Keratinocyte (primary cell): ENCODE measurements at regions not wholly inside any gene's neighbourhood (a gene's known extent, or its start where the extent isn't known, plus 50 kb on each side); places are given as distances from the start of the nearest gene placed in this dataset.

Experiments used
- EZH2 ChIP-seq: IDR thresholded peaks from one replicate; pipeline ENCODE4 v1.6.1; 2012; ENCODE audit warnings: inconsistent platforms, mild to moderate bottlenecking, low read length, moderate library complexity
- TF ChIP-seq, protein P1 (sequence below), 3 experiments: IDR thresholded peaks in 1 of 3; conservative IDR thresholded peaks in 1 of 3; optimal IDR thresholded peaks in 1 of 3; 2 replicates in 2 of 3; 3 replicates in 1 of 3; pipeline versions ENCODE3 to v1.5.1; 2011; ENCODE audit warnings: low read length in 3 of 3, mild to moderate bottlenecking in 3 of 3, moderate library complexity in 2 of 3, control low read depth in 1 of 3, inconsistent platforms in 1 of 3; ENCODE audit not compliant: insufficient read depth in 2 of 3; ENCODE audit errors: extremely low read depth in 1 of 3

DNA sequence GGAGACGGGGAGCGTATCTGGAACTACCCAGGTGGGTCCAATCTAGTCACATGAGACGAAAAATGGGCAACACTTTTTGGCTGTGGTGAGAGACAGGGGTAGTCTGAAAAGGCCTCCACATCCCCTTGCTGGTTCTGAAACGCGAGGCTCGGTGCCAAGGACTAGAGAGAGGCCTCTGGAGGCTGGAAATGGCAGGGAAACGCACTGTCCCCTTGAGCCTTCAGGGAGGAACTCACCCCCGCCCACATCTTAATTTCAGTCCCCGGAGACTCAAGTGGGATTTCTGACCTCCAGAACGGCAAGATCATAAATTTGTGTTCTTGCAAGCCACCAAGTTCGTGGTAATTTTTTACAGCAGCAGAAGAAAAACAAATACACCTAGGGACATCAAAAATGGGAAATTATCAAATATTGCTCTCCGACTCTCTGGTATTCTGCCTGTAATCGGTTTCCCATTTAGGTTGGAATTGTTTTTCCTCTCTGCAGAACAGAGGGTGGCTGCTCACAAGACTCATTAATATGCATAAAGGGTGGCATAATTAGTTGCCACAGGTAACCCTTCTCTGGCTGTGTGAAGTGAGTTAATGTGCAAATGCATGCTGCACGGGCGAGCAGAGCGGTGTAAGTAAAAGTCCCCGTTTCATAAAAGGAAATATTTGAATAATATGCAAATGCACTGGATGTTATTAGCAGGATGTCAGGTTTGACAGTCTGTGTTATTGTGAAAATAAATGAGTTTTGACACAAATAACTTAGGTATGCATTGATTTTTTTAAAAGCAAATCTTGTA lies 185.7 kb downstream of the ARRDC4 start:
- TF ChIP-seq EZH2, result no peak
- TF ChIP-seq, protein P1, sequence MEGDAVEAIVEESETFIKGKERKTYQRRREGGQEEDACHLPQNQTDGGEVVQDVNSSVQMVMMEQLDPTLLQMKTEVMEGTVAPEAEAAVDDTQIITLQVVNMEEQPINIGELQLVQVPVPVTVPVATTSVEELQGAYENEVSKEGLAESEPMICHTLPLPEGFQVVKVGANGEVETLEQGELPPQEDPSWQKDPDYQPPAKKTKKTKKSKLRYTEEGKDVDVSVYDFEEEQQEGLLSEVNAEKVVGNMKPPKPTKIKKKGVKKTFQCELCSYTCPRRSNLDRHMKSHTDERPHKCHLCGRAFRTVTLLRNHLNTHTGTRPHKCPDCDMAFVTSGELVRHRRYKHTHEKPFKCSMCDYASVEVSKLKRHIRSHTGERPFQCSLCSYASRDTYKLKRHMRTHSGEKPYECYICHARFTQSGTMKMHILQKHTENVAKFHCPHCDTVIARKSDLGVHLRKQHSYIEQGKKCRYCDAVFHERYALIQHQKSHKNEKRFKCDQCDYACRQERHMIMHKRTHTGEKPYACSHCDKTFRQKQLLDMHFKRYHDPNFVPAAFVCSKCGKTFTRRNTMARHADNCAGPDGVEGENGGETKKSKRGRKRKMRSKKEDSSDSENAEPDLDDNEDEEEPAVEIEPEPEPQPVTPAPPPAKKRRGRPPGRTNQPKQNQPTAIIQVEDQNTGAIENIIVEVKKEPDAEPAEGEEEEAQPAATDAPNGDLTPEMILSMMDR (optimal IDR thresholded peaks at IDR 0.05 in 1 of 3, IDR thresholded peaks at IDR 0.05 in 1 of 3, conservative IDR thresholded peaks at IDR 0.05 in 1 of 3; ENCODE audit: extremely low read depth in 1 of 3, insufficient read depth in 2 of 3, low read length in 3 of 3), result no peak
